CD4-positive, alpha-beta T cell (primary cell): ENCODE measurements at regions not wholly inside any gene's neighbourhood (a gene's known extent, or its start where the extent isn't known, plus 50 kb on each side); places are given as distances from the start of the nearest gene placed in this dataset.

Source experiments
- ATAC-seq: fragments of 200-7000 bp; cut with Tn5 transposase; one replicate; pipeline ENCODE4 v1.10.0; 2022; ENCODE audit warnings: mild to moderate bottlenecking; ENCODE audit not compliant: poor library complexity
- CTCF ChIA-PET: fragments of 350-600 bp; sonication (Branson Sonifier 250); formaldehyde crosslinking; loops from one replicate; lab custom pipeline; 2021; ENCODE audit warnings: antibody characterized with exemption, inconsistent platforms; lab: Charles Lee
- POLR2A ChIA-PET: fragments of 350-600 bp; sonication (Branson Sonifier 250); formaldehyde crosslinking; loops from one replicate; lab custom pipeline; 2021; ENCODE audit warnings: antibody characterized with exemption, inconsistent platforms; lab: Charles Lee
- DNase-seq, 14 experiments: peaks; one replicate each; pipeline ENCODE4 v3.0.0-alpha.2; 2013 to 2020; ENCODE audit warnings: mixed read lengths in 2 of 14
- H3K27ac ChIP-seq, 2 donors: one replicate each; pipeline versions ENCODE4 v1.5.1 to v1.7.0; 2013; ENCODE audit warnings: low read length in 2 of 2, low read depth in 1 of 2, mild to moderate bottlenecking in 1 of 2
- H3K27me3 ChIP-seq, 2 experiments: 1 replicate in 1 of 2; 2 replicates in 1 of 2; pipeline versions ENCODE4 v1.6.1 to v1.7.0; 2013; ENCODE audit warnings: low read length in 2 of 2, control low read depth in 1 of 2, mild to moderate bottlenecking in 1 of 2, moderate library complexity in 1 of 2; ENCODE audit not compliant: insufficient read depth in 2 of 2, control insufficient read depth in 1 of 2
- H3K36me3 ChIP-seq: one replicate; pipeline ENCODE4 v1.6.1; 2013; ENCODE audit warnings: low read length, control low read depth; ENCODE audit not compliant: insufficient read depth
- H3K4me1 ChIP-seq: one replicate; pipeline ENCODE4 v1.6.1; 2013; ENCODE audit warnings: low read length, control low read depth; ENCODE audit not compliant: insufficient read depth
- H3K4me3 ChIP-seq: one replicate; pipeline ENCODE4 v1.5.1; 2013; ENCODE audit warnings: mild to moderate bottlenecking, low read length, moderate library complexity
- H3K9me3 ChIP-seq, 2 experiments: 1 replicate in 1 of 2; 2 replicates in 1 of 2; pipeline versions ENCODE4 v1.6.1 to v1.7.0; 2013; ENCODE audit warnings: low read length in 2 of 2, mild to moderate bottlenecking in 2 of 2, control low read depth in 1 of 2, moderate library complexity in 1 of 2; ENCODE audit not compliant: control insufficient read depth in 1 of 2, insufficient read depth in 1 of 2
- H3K27ac Mint-ChIP-seq: one replicate; pipeline ENCODE4 v1.8.0; 2020; ENCODE audit warnings: mixed read lengths
- H3K27me3 Mint-ChIP-seq: one replicate; pipeline ENCODE4 v1.8.0; 2021; ENCODE audit warnings: mixed read lengths
- H3K36me3 Mint-ChIP-seq: one replicate; pipeline ENCODE4 v1.8.0; 2021; ENCODE audit warnings: low read depth, mixed read lengths
- H3K4me1 Mint-ChIP-seq: one replicate; pipeline ENCODE4 v1.8.0; 2021; ENCODE audit warnings: low read depth, mixed read lengths
- H3K4me3 Mint-ChIP-seq: one replicate; pipeline ENCODE4 v1.8.0; 2020; ENCODE audit warnings: mild to moderate bottlenecking, mixed read lengths
- H3K9me3 Mint-ChIP-seq: one replicate; pipeline ENCODE4 v1.8.0; 2020; ENCODE audit warnings: mixed read lengths
- intact Hi-C, 2 experiments: fragments of 100-400 bp; cut with DNase I in 1 of 2; cut with micrococcal nuclease in 1 of 2; formaldehyde crosslinking; loops; one replicate each; pipeline versions ENCODE4 v1.15.1 to v1.9.0; 2023 to 2025; cut with DNase I, micrococcal nuclease
- TF ChIP-seq, protein P1 (sequence below): fragments of 200-600 bp; IDR thresholded peaks from one replicate; pipeline ENCODE4 v1.8.0; 2022; ENCODE audit warnings: antibody characterized with exemption, mild to moderate bottlenecking

DNA sequence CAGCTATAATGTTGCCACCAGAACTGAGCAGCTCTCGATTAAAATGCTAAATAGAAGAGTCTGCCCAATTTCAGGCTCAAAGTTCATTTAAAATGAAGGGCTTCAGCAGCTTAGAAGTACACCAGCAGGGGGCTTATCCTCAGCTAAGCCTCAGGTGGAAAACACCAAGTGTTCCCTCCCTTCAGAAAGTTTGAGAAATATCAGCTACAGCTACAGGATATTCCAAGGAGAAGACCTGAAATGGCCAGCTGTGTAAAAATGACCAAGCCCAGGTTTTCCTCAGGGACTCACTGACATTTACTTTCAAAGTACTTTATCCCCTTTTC lies 395.4 kb downstream of the DTWD2 start:
- H3K9me3 ChIP-seq = no peaks in the 10 kb centered on the region
- CTCF ChIA-PET = no interaction called here
- H3K9me3 Mint-ChIP-seq = no peaks in the 10 kb centered on the region

DNA sequence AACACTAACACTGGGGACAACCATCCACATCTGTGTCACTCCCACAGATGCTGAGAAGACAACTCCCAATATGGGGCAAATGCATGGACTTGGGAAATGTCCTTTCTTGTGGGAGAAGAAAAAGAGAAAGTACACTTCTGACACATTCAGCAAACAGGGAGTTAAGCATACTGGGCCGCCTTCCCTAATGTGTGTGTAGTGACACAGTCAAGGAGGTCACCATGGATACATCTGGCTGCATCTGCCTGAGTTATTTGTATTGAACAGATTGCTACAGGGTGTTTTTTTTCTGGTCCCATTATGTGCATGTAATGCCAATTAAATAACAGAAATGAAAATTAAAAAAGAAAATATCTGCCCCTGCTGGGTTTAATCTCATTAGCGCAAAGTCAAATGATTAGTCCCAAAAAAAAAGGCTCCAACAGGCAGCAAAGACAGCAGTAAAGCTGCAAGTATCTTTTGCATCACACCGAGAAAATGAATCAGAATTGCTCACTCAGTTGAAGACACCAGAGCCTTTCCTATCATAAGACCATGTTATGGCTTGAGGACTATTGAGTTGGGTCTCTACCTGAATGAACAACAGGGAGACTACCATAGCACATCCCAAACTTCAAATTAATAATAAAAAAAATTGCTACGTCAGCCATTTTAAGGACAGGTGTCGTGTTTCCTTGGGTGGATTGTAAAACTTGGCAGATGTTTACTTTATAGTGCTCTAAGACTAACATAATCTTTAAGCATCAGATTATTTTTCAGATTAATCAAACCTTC lies 395.9 kb downstream of the DTWD2 start:
- ATAC-seq (no peak), DNase-seq (no peak)
- no peak overlapping the region for H3K27ac Mint-ChIP-seq
- no peaks in the 10 kb centered on the region for H3K27me3 Mint-ChIP-seq
- no peak overlapping the region for H3K4me3 Mint-ChIP-seq
- H3K27ac ChIP-seq = no peak overlapping the region
- H3K27me3 ChIP-seq = no peaks in the 10 kb centered on the region
- no peak overlapping the region for H3K4me3 ChIP-seq
- no peaks in the 10 kb centered on the region for H3K9me3 ChIP-seq
- no peaks in the 10 kb centered on the region for H3K4me1 Mint-ChIP-seq
- TF ChIP-seq, protein P1, sequence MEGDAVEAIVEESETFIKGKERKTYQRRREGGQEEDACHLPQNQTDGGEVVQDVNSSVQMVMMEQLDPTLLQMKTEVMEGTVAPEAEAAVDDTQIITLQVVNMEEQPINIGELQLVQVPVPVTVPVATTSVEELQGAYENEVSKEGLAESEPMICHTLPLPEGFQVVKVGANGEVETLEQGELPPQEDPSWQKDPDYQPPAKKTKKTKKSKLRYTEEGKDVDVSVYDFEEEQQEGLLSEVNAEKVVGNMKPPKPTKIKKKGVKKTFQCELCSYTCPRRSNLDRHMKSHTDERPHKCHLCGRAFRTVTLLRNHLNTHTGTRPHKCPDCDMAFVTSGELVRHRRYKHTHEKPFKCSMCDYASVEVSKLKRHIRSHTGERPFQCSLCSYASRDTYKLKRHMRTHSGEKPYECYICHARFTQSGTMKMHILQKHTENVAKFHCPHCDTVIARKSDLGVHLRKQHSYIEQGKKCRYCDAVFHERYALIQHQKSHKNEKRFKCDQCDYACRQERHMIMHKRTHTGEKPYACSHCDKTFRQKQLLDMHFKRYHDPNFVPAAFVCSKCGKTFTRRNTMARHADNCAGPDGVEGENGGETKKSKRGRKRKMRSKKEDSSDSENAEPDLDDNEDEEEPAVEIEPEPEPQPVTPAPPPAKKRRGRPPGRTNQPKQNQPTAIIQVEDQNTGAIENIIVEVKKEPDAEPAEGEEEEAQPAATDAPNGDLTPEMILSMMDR = no peak
- intact Hi-C loops = no loop called here
- H3K9me3 Mint-ChIP-seq = no peaks in the 10 kb centered on the region
- CTCF ChIA-PET = no interaction called here
- no peaks in the 10 kb centered on the region for H3K36me3 ChIP-seq
- H3K36me3 Mint-ChIP-seq = no peaks in the 10 kb centered on the region
- POLR2A ChIA-PET = no interaction called here
- no peaks in the 10 kb centered on the region for H3K4me1 ChIP-seq

More for the DNA sequence above, 395.4 kb downstream of the DTWD2 start:
- TF ChIP-seq, protein P1 = no peak
- Mint-ChIP-seq H3K36me3 (no peaks in the 10 kb centered on the region), H3K4me1 (no peaks in the 10 kb centered on the region), H3K27ac (no peak overlapping the region), H3K4me3 (no peak overlapping the region), H3K27me3 (no peaks in the 10 kb centered on the region)
- H3K36me3 ChIP-seq = no peaks in the 10 kb centered on the region
- H3K27ac ChIP-seq = no peak overlapping the region
- intact Hi-C loops = no loop called here
- H3K4me3 ChIP-seq = no peak overlapping the region
- DNase-seq (no peak), ATAC-seq (no peak)
- no peaks in the 10 kb centered on the region for H3K4me1 ChIP-seq
- no peaks in the 10 kb centered on the region for H3K27me3 ChIP-seq
- POLR2A ChIA-PET = no interaction called here

DNA sequence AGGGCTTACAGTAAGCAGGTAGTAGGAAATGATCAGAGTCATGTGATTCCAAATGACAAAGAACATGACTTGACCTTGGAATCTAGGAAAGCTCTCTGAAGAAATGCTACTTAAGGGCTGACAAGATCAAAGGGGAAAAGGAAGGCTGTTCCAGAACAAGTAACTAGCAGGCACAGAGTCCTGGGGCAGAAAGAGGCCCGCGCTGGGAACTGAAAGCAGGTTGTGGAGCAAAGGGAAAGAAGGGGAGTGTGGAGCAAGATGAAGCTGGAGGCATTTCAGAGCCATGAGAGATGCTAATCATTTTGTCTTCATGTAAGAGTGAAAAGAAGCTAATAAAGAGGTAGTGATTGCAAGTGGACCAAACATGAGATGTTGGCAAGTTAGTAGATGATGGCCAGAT lies 397.5 kb downstream of the DTWD2 start:
- H3K4me1 ChIP-seq = no peaks in the 10 kb centered on the region
- TF ChIP-seq, protein P1 = no peak
- Mint-ChIP-seq H3K9me3 (no peaks in the 10 kb centered on the region), H3K27ac (no peak overlapping the region), H3K27me3 (no peaks in the 10 kb centered on the region), H3K4me1 (no peaks in the 10 kb centered on the region), H3K4me3 (no peak overlapping the region), H3K36me3 (no peaks in the 10 kb centered on the region)
- ChIA-PET CTCF (no interaction called here), POLR2A (no interaction called here)
- H3K4me3 ChIP-seq = no peak overlapping the region
- no peak for DNase-seq
- no peak overlapping the region for H3K27ac ChIP-seq
- H3K27me3 ChIP-seq = no peaks in the 10 kb centered on the region
- no peak for ATAC-seq
- intact Hi-C loops = no loop called here
- H3K9me3 ChIP-seq = no peaks in the 10 kb centered on the region
- no peaks in the 10 kb centered on the region for H3K36me3 ChIP-seq
